Upper lobe of left lung (tissue), 4 donors: ENCODE measurements at regions not wholly inside any gene's neighbourhood (a gene's known extent, or its start where the extent isn't known, plus 50 kb on each side); places are given as distances from the start of the nearest gene placed in this dataset.

Source experiments
- EP300 ChIP-seq, 4 donors: sonication (generic); formaldehyde crosslinking; IDR thresholded peaks; one replicate each; pipeline ENCODE4 v1.5.1; 2017; ENCODE audit warnings: antibody characterized with exemption in 4 of 4, control low read depth in 2 of 4
- POLR2A ChIP-seq, 4 donors: fragments of 450-650 bp; IDR thresholded peaks; one replicate each; pipeline ENCODE4 v1.5.1; 2016 to 2017; ENCODE audit warnings: antibody characterized with exemption in 4 of 4, mild to moderate bottlenecking in 2 of 4
- POLR2AphosphoS5 ChIP-seq, 2 donors: sonication (generic); formaldehyde crosslinking; IDR thresholded peaks; one replicate each; pipeline ENCODE4 v1.5.1; 2017; ENCODE audit warnings: antibody characterized with exemption in 2 of 2
- TF ChIP-seq, protein P1 (sequence below), 6 experiments: fragments of 450-650 bp in 4 of 6; fragments of 200-600 bp in 2 of 6; sonication (generic) in 2 of 6; IDR thresholded peaks; one replicate each; pipeline ENCODE4 v1.5.1; 2016 to 2019; ENCODE audit warnings: antibody characterized with exemption in 6 of 6

DNA sequence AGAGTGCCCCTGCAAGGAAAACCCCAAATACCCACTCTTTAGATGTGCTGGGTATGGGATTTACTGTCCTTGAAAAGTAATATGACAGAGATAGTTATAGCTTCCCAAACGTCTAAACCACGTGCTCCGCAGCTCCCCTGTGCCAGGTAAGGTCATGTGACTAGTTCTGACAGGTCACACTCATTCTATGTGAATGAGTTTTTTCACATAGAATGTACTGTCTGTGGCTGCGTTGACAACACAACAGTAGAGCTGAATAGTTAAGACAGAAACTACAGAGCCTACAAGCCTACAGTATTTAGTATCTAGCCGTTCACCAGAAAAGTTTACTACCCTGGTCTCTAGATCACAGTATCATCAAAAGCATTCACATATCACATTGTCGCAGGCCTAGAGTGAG is 236.2 kb downstream of the ETS1 start:
- TF ChIP-seq, protein P1, sequence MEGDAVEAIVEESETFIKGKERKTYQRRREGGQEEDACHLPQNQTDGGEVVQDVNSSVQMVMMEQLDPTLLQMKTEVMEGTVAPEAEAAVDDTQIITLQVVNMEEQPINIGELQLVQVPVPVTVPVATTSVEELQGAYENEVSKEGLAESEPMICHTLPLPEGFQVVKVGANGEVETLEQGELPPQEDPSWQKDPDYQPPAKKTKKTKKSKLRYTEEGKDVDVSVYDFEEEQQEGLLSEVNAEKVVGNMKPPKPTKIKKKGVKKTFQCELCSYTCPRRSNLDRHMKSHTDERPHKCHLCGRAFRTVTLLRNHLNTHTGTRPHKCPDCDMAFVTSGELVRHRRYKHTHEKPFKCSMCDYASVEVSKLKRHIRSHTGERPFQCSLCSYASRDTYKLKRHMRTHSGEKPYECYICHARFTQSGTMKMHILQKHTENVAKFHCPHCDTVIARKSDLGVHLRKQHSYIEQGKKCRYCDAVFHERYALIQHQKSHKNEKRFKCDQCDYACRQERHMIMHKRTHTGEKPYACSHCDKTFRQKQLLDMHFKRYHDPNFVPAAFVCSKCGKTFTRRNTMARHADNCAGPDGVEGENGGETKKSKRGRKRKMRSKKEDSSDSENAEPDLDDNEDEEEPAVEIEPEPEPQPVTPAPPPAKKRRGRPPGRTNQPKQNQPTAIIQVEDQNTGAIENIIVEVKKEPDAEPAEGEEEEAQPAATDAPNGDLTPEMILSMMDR (IDR thresholded peaks at IDR 0.05): no peak
- TF ChIP-seq POLR2A (IDR thresholded peaks at IDR 0.05) (no peak), EP300 (IDR thresholded peaks at IDR 0.05) (no peak), POLR2AphosphoS5 (IDR thresholded peaks at IDR 0.05) (no peak)
